ENCODE measurements at regions not wholly inside any gene's neighbourhood (a gene's known extent, or its start where the extent isn't known, plus 50 kb on each side); places are given as distances from the start of the nearest gene placed in this dataset.

DNA sequence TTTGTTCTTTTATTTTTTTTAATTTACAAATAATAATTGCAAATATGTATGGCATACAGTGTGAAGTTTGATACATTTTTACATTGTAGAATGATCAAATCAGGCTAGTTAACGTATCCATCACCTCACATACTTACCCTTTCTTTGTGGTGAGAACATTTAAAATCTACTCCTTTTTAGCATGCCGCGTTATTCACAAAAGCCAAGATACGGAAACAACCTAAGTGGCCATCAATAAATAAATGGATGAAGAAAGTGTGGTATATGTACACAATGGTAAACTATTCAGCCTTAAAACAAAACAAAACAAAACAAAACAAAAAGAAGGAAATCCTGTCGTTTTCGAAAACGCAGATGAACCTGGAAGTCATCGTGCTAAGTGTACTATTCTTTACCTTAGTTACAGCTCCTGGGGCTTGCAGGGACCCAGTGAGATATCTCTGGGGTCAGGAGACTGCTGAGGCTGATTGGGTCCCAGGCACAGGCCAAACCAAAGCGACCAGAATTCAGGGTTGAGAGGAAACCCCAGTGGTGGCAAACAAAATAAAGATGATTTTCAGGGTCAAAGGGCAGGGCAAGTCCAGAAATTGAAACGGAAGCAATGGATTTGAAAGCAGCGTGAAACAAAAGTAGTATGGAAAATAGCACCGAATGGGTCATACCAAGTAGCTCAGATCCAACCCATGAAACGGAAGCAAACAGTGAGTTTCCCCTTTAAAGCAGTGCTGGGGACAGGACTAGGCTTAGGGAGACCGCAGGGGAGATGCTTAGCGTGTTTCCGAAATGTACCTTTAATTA is 188.2 kb downstream of the PLPP3 start:
- no peak for DNase-seq (ENCODE audit: low read depth)

GRCh38 chr1:56390232-56390867 is 189.0 kb downstream of the PLPP3 start:
- DNase-seq (ENCODE audit: low read depth), result no peak

GRCh38 chr1:56389813-56390212 is 189.6 kb downstream of the PLPP3 start:
- no peak for DNase-seq (ENCODE audit: low read depth)

- no peak for DNase-seq (ENCODE audit: low read depth)
Observed at GRCh38 chr1:56387071-56387740, 192.2 kb downstream of the PLPP3 start.

- no peak for DNase-seq (ENCODE audit: low read depth)
Observed at GRCh38 chr1:56385314-56385713, 194.0 kb downstream of the PLPP3 start.

DNA sequence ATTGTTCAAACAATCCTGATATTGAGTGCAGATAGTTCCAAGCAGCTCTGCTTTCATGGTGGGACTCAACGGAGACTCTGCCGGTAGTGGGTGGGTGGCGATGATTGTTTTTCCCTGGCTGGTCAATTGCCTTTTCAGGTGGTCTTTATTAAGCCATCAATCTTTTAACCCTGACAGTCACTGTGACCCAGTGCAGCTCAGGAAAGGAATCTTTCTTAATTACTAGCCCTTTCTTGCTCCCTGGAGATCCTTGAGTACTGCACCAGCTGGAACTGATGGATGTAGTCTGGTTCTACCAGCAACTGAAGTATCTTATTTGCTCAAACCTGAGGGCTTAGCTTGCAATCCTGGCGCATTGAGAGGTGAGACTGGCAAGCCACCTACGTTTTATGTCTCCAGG is 196.4 kb downstream of the PLPP3 start:
- DNase-seq (ENCODE audit: low read depth), result no peak

DNA sequence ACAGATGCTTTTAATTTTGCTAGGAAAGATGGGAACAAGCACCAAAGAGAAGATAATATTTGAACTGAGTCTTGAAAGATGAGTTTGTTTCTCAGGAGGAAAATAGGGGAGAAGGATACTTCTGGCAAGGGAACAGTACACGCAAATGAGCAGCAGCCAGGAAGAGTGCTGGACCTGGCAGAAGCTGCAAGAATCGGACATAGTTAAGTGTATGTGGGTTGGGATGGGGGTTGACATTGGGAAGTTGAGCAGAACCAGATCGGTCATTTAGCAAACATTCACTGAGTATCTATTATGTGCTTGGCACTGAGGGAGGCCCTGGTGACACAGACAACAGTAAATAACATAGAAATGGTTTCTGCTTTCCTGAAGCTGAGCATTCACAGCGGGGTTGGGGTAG is 198.8 kb downstream of the PLPP3 start:
- no peak for DNase-seq (ENCODE audit: low read depth)

GRCh38 chr1:56378341-56379070 is 200.9 kb downstream of the PLPP3 start:
- DNase-seq (ENCODE audit: low read depth), result no peak

- DNase-seq (ENCODE audit: low read depth), result no peak
Observed at GRCh38 chr1:56377431-56377830, 201.9 kb downstream of the PLPP3 start.

DNA sequence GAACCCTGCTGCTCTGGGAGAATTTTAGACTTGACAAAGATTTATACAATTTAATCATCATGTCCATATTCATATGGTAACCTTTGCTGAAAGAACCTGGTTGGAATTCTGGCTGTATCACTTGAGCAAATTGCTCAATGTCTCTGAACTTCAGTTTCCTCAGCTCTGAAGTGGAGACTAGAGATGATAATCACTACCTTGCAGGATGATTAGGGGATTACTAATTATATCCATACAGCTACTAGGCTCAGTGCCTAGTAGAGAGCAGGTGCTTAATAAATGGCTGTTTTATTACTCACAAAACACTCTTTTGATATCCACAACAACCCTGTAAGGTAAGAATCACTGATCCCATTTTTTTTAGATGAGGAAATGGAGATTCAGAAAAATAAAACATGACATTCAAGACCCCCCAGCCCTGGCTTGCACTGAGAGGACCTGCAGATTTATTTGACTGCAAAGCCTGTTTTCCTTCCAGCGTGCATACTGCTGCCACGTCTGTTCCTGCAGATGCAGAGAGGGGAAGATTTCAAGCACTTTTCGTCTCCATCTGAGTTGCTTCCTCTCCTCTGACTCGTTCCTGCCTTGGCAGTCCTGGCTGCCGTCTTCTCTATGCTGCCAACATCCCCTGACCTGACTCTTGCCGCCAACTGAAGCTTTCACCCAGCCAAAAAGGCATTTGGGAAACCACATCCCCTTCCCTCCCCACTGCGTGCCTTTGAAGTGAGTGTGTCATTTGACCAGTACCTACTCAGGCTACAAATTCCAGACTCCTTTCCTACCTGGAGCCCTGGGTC is 203.0 kb downstream of the PLPP3 start:
- DNase-seq (ENCODE audit: low read depth), result peak; percentile 11

DNA sequence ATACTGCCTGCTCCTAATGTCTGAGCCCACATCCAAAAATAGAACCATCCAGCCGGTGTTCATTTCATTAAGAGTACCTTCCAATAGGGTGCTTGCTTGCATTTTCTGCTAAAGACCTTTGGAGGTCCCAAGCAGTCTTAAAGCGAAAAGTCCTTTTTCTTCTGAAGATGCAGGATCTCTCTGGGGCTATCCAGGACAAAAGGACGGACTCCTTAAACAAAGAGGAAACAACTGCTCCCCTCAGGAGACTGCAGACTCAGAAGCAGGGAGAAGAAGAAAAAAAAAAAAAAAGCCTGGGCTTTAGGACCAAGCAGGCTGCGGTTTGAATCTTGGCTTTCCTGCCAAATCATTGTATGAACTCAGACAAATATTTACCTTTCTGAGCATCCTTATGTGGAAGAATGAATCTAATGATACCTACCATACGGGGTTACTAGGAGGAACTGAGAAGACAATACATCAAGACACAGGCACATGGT is 204.0 kb downstream of the PLPP3 start:
- DNase-seq (ENCODE audit: low read depth), result no peak

GRCh38 chr1:56374026-56374974 is 205.1 kb downstream of the PLPP3 start:
- peak; percentile 10 for DNase-seq (ENCODE audit: low read depth)

- DNase-seq (ENCODE audit: low read depth), result no peak
Observed at GRCh38 chr1:56370513-56370912, 208.8 kb downstream of the PLPP3 start.

GRCh38 chr1:56363007-56363770 is 216.2 kb downstream of the PLPP3 start:
- DNase-seq (ENCODE audit: low read depth), result no peak

GRCh38 chr1:56360021-56360420 is 219.3 kb downstream of the PLPP3 start:
- DNase-seq (ENCODE audit: low read depth), result no peak

GRCh38 chr1:56359056-56359455 is 220.3 kb downstream of the PLPP3 start:
- no peak for DNase-seq (ENCODE audit: low read depth)

DNA sequence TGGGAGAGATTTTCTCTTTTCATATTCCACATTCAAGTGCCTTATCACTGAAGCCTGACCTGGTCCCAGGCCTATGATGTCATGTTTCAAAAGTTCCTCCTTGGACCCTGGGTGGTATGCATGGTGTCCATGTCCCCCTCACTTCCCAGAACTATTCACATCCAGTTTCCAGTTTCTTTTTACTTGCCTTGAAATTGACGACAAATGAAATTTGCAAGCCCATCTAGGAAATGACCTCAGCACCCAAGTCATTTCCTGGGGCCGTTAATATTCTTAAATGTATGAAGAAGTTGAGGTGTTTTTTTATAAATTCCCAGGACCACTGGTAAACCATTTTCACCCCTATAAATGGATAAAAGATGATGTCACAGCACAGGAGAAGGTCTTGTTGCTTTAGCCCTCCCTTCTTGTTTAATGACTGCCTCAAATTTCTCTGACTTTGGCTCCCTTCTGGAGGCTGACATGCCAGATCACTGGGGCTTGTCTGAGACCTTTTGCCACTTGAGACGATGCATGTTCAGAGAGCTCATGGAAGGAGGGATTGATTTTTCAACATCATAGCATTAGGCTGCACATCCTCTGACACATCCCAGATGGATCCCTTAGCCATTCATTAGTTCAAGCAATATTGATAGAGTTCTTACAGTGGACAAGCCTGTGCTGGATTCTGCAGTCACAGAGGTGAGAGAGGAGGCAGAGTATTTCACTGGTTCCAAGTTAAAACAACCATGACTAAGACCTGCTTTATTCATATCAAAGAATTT is 221.3 kb downstream of the PLPP3 start:
- no peak for DNase-seq (ENCODE audit: low read depth)

- no peak for DNase-seq (ENCODE audit: low read depth)
Observed at GRCh38 chr1:56356376-56356990, 222.9 kb downstream of the PLPP3 start.
